Amniotic stem cell (primary cell): ENCODE measurements at regions not wholly inside any gene's neighbourhood (a gene's known extent, or its start where the extent isn't known, plus 50 kb on each side); places are given as distances from the start of the nearest gene placed in this dataset.
"Not testable (repeated sequence)": the region's sequence is repeated elsewhere in the genome, so short reads cannot be mapped to it uniquely, and the experiment has no call there.

Experiments
- DNase-seq: peaks from one replicate; lab custom pipeline; 2025; lab: John Stamatoyannopoulos, UW

GRCh38 chr22:22697377-22698117, 53.1 kb downstream of the GGTLC2 start:
- DNase-seq: no peak

GRCh38 chr22:22698263-22698750, 53.9 kb downstream of the GGTLC2 start:
- DNase-seq: no peak

- no peak for DNase-seq
Measured at GRCh38 chr22:22700631-22701030, 56.2 kb downstream of the GGTLC2 start.

DNA sequence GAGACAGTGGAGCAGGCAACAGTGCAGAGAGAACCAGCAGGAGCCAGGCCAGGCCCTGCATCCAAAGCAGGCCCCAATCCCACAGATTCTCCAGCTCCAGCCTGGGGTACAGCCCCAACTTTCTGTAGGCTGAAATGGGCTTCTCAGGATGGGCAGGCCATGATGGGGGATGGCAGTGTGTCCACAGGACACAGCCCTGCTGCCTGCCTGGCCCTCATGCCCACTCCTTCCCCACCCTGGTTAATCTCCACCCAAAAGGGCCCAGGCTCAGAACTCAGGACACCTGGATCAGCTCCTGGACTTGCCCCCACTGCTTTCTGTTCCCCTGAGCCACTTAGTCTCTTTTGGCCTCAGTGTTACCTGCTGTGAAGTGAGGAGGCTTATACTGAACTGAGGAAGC, 57.1 kb downstream of the GGTLC2 start:
- DNase-seq: not testable (repeated sequence)

DNA sequence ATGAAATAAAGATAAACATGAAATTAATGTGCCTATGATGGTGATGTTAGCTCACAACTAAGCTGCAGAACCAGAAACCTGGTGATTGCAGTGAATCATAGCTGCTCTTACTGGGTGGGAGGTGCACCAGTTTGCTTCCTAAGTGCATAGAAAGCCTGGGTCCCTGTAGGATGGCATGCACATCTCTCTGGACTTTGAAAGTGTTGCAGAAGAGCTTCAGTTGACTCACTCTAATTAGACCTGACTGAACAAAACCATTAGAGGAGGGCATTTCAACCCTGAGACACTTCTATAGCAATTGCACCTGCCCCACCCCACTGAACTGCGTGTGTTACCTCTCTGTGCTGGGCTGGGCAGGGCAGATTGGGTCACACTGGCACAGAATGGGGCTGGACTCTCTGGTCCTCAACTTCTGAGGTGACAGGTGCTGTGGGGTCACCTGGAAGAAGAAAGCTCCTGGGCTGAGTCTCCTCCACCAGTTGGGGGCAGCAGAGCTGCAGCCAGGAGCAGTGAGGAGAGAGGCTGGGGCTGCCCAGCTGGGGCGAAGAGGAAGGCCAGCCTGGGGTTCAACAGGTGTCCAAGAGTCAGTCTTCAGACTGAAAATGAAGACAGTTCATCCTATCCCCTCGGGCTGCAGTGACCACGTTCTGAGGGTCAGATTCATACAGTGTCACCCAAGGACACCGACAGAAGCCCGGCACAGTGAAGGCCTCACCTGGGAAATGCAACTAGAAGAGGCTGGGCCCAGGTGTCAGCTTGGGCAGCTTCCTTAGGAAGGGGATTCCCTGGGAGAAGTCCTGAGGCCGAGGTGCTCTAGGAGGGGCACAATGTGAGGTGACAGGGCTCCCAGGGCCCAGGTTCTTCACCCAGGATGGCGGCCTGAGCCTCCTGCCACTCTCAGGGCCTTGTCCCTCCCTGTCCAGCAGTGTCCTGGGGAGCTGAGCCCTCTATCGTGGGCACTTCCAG, 58.1 kb downstream of the GGTLC2 start:
- DNase-seq: no peak

GRCh38 chr22:22703203-22703570, 58.8 kb downstream of the GGTLC2 start:
- DNase-seq: no peak

DNA sequence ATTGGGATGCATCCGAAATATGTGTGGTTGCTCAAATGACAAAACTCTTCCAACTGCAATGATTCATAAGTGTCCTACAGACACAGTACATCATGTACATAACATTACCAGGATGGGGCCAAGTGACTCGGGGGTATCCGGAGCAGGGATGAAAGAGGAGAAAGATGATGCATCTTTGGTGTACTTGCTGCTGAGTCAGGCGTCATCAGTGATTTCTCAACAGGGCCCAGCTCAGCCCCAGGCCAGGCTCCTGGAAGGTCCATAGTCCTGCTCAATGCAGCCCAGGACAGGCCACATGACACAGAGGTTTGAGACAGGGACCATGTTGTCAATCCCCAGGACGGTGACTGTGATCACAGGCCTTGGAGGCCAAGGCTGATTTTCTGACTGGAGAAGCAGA, 59.3 kb downstream of the GGTLC2 start:
- DNase-seq: no peak

GRCh38 chr22:22704156-22704946, 59.9 kb downstream of the GGTLC2 start:
- no peak for DNase-seq

DNA sequence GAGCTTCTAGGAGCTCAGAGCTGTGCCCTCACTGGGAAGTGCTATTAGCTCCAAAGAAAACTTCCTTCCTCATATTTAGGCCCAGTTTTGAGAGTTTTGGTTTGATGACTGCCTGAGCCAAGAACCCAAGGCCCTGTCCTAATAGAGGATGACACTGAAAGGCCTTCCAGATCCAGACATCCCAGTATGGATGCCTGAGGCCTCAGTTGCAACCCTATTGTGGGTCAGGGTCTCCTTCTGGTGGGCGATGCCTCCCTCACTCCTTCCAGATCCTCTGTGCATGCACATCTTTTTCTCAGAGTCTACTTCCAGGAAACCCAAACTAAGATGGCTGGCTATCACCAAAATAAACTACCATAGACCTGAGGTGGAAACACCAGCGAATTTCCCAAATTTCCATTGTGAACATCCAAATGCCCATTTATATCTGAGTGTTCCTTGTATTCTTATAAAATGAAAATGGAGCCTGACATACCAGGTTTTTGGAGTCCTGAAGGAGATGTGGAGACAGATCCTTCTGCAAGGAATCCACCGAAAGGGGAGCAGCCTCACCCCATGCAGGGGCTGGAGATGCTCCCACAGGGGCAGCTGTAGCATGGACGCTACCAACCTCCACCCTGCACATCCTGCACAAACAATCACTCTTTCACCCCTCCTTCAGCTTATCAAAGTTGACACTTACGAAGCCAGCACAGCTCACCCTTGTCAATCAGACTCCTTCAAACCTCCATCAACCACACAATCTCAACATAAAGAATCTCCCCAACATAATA, 61.1 kb downstream of the GGTLC2 start:
- DNase-seq: no peak

GRCh38 chr22:22706253-22706915, 62.0 kb downstream of the GGTLC2 start:
- DNase-seq: no peak

GRCh38 chr22:22709719-22710445, 65.5 kb downstream of the GGTLC2 start:
- DNase-seq: no peak

- no peak for DNase-seq
Measured at GRCh38 chr22:22710719-22711531, 66.5 kb downstream of the GGTLC2 start.

DNA sequence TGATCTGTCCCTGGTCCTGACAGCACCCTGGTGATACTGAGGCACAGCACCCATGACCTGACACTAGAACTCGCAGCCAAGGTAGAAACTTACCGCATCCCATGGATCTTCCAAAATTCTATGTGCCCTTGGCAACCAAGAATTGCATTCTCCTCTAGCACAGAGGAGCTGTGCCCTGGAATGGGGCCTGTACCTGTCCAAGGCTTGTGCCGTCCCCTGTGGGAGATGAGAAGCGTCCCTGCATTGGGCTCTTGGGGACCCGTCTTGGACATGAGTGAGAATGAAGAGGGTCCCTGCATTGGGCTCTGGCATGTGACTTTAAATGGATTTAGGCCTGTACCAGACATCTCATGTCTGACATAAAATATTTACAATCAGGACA, 67.1 kb downstream of the GGTLC2 start:
- DNase-seq: no peak

DNA sequence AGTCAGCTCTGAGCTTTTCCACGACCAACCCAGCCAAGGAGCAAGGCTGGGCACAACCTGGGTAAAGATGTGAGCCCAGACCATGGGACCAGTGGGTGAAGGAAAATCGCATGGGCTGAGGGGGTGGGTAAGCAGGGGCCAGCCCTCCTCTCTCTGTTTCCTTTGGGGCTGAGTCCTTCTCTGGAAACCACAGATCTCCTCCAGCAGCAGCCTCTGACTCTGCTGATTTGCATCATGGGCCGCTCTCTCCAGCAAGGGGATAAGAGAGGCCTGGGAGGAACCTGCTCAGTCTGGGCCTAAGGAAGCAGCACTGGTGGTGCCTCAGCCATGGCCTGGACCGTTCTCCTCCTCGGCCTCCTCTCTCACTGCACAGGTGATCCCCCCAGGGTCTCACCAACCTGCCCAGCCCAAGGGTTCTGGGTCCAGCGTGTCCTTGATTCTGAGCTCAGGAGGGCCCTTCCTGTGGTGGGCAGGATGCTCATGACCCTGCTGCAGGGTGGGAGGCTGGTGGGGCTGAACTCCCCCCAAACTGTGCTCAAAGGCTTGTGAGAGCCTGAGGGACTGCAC, 67.8 kb downstream of the GGTLC2 start:
- no peak for DNase-seq

GRCh38 chr22:22712666-22713365, 68.4 kb downstream of the GGTLC2 start:
- no peak for DNase-seq

- DNase-seq: no peak
Measured at GRCh38 chr22:22713416-22713815, 69.0 kb downstream of the GGTLC2 start.

GRCh38 chr22:22714600-22715335, 70.4 kb downstream of the GGTLC2 start:
- no peak for DNase-seq
